Stimulated activated CD8-positive, alpha-beta memory T cell treated with anti-CD3 and anti-CD28 coated beads, Interleukin-15, amount 100 ng/mL, for 24 hours (primary cell): ENCODE measurements at regions not wholly inside any gene's neighbourhood (a gene's known extent, or its start where the extent isn't known, plus 50 kb on each side); places are given as distances from the start of the nearest gene placed in this dataset.

Source experiments
- DNase-seq: peaks from one replicate; pipeline ENCODE4 v3.0.0-alpha.2; 2020; ENCODE audit warnings: low read depth

DNA sequence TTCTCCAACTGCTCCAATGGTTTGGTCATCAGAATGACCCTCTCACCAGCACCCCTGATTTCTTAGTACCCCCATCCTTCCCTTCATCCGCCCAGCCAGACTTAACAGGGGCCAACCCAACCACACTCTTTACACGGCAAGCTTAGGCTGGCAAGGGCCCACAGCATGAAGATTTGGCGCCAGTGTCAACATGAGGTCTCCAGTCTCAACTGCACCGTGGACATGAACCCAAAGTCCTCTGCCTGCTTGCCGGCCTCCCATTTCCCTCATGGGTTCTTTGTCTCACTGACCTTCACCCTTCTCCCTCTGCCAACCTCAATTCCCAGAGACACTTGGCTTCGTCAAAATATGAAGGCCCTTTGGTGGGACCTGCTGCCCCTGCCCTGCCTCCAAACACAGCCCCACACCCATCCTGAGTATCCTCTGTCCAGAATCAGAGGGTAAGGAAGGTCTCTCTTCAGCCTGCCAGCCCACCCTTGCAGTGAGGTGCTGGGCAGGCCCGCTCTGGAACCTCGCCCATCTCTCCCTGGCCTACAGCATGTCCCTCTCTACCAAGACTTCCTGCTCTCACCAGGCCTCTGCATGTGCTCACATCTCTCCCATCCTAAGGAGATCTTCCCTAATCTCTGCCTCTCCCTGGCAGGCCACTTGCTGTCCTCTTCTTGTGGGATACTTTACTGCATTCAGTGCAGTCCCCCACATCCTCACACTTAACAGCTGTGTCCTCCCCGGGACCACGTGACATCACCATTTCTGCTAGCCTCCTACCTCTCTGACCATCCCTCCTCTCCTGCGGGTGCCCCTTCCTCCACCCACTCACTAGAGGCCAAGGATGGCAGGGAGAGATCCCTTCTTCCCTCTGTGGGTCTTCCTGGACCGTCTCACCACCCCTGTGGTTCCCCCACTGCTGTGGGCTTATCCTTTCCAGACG lies 91.7 kb upstream of the ZMIZ1 start:
- no peak for DNase-seq

DNA sequence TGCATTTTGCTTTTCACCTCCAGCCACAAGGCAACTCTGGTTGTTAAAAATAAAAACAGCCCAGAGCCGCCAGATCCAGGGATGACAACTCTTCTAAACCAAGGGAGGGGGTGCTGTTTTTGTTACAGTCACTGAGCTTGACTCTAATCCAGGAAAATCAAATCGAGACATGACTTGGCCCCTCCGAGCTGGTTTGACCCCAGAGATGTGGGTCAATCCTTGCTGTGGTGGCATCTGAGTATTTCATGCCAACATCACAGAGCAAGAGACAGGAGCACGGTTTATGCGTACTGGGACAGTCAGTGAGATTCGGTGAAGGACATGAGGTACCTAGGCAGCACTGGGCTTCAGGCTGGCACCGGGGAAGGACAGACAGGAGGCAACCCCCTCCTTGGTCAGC lies 88.8 kb upstream of the ZMIZ1 start:
- no peak for DNase-seq

DNA sequence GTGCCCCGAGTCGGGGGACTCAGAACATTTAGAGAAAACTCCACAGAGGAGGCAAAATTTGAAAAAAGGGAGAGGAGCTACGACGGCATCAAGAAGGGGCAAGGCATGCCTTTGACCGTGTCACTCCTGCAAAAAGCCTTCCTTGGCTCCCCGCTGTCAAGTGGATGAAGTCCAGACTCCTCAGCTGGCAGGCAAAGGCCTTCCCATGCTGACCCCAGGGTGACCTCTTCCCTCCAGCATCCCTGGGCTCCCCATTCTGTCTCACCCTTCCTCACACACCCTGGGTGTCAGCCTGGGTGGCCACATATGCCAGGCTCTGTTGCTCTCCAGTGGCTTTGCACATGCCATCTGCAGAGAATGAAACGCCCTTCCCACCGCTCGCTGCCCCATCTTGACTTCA lies 88.4 kb upstream of the ZMIZ1 start:
- DNase-seq = no peak

DNA sequence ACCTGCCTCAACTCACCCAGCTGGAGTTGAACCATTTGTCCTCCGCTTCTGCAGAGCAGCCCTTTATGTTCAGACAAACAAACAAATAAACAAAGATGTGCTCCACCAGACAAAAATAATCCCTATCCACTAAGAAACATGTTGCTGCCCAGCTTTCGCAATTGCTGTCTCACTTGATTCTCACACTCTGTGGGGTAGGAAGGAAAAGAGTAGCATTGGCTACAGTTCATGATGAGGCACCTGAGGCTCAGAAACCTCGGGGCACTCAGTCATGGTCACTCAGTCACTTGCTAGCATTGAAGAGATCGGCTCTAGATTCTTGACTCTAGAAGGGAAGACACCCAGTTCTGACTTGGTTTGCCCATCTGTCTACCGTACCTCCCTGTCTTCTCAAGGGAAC lies 88.0 kb upstream of the ZMIZ1 start:
- no peak for DNase-seq

DNA sequence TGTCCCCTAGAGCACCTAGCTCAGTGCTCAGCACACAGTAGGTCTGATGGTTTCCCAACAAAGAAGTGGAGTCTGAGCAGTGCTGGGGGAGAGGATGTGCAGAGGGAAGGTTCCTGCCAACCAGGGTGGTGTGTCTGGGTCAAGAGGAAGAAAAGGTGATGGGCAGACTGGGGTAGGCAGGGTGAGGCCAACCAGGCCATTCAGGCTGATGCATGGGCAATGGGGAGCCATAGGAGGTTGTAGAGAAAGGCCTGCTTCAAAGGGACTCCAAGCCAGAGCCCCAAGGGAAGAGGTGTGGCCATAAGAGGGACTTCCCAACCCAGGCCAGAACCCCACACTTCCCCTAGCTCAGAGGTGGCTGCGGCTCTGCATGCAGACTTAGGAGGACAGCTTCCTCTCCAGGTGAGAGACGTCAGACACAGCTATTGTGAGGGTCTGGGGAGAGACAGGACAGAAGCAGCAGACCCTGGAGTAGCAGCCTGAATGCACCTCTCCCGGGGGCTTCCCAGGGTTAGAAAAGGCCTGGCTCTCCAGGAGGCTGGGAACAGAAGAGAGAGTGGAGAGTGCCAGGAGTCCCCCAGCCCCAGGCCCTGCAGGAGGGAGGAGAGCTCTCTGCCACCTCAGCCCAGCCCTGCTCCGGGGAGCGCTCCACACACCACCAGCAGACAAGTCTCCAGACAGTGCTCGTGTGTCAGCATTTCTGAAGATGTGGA lies 87.4 kb upstream of the ZMIZ1 start:
- DNase-seq = no peak

DNA sequence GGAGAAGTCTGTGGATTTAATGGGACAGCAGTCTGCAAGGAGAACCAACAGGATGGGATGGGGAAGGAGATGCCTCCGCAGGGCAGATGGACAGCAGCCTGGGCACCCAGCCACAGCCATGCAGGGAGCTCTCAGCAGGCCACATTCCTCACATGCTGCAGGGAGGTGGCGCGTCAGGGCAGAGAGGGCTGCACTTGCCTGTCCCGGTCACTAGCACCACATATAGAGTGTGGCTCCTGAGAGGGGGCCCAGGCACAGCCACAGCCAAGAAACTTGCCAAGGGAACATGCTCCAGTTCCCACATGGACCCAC lies 86.8 kb upstream of the ZMIZ1 start:
- no peak for DNase-seq

DNA sequence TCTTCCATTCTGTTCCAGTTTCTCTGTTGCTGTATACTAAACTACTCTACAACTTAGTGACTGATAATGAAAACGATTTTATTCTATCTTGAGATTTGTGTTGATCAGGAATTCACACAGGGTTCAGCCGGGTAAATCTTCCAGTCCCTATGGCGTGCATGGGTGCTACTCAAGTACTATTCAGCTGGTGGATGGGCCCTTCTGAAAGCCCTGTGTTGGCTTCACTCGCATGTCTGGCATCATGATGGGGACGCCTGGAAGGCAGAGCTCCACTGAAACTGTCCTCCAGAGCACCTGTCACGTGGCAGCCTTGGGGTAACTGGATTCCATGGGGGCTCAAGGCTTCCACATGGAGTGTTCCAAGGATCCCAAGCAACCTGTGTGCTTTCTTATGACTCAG lies 86.0 kb upstream of the ZMIZ1 start:
- no peak for DNase-seq

DNA sequence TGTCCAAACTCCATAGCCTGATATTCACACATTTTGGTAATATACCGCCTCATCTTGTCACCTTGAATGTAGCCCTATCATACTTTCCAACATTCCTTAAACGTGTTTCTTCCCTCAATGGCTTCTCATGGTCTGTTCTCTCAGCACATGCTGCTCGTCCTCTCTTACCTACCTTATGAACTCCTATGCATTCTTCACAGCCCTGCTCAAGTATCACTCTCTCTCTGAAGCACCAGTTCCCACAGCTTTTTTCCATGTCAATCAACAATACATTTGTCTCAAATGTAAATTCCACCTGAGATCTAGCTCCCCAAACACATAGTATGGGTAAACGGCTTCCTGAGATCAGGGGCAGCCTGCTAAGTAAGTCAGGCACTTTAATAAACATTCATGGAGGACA lies 85.2 kb upstream of the ZMIZ1 start:
- DNase-seq = no peak

DNA sequence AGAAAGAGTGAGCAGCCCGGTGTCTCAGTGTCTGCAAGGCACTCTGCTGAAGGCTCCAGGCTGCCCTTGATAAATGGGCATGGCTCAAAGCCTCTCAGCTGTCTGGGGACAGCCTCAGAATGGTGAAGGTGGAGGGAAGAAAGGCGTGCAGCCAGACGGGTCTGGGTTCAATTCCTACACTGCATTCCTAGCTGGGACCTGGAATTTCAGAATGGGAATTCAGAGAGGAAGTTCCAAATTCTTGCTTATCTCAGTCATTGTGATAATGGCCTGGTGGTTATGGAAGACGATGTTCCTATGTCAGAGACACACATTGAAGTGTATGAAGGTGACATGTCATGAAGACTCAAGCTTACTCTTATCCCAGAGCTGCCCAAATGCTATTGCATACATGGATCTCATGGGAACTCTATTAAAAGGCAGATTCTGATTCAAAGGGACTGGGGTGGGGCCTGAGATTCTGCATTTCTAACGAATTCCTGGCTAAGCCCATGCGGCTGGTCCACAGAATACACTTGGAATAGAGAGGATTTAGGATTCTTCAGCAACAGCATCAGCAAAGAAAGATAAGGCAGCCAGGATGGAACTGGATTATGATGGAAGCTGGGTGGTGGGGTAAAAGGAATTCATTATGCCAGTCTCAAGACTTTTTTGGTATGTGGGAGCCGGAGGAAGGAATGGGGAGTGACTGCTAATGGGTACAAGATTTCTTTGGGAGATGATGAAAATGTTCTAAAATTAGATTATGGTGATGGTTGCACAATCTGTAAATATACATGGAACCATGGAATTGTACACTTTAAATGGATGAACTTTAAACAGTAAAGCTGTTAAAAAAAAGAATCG lies 82.6 kb upstream of the ZMIZ1 start:
- DNase-seq = no peak

DNA sequence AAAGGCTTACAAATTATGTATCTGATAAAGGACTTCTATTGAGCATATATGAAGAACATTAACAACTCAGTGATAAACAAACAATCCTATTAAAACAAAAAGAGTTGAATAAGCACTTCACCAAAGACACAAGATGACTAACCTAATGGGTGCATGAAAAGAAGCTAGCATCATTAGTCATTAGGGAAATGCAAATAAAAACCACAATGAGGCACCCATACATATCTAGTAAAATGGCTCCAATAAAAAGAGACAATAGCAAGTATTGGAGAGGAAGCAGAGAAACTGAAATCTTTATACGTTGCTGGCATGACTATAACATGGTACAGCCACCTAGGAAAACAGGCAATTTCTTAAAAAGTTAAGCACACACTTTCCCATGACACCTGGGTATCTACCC lies 77.6 kb upstream of the ZMIZ1 start:
- DNase-seq = no peak

DNA sequence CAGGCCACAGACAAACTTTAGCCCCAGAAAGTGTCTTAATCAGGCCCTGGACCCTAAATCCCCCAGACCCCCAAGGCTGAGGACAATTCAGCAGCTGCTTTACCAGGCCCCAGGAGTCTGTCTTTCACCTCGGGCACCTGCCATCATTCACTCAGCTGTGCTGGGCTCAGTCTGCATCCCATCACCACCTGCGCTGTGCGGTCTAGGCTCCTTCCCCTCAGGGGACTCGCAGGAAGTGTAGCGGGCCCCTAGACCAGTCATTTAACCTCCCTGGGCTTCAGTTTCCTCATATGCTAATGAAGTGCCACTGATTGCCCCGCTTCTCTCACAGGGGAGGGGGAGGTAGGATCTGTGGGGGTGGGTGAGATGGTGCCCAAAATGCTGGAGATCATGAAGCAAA lies 76.4 kb upstream of the ZMIZ1 start:
- DNase-seq = no peak

DNA sequence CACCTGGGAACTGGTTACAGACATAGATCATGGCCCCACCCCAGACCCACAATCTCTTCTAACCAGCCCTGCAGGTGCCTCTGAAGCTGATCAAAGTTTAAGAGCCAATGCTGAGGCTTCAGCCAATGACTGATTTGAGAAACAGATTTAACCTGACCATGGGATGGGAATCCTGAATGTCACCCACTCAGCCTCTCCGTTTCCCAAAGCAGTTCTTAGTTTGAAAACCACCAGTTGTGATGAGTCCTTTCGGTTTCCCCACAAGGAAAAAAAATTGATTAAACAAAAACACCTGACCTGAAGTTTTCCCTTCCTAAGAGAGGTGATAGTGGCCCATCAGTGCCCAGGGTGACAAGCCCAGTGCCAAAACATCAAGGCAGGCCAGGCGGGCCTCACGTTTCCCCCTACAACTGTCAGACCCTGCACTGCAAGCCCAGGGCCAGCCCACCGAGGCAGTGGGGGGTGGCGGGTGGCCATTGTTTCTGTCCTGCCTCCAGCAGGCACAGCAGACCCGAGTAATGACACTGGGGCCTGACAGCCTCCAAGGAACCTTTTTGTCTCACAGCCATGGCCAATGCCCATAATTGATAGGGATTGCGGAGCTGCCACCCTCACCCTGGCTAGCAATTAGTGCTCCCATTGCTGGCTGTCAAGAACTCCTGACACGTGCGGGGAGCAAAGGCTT lies 75.4 kb upstream of the ZMIZ1 start:
- DNase-seq = no peak

DNA sequence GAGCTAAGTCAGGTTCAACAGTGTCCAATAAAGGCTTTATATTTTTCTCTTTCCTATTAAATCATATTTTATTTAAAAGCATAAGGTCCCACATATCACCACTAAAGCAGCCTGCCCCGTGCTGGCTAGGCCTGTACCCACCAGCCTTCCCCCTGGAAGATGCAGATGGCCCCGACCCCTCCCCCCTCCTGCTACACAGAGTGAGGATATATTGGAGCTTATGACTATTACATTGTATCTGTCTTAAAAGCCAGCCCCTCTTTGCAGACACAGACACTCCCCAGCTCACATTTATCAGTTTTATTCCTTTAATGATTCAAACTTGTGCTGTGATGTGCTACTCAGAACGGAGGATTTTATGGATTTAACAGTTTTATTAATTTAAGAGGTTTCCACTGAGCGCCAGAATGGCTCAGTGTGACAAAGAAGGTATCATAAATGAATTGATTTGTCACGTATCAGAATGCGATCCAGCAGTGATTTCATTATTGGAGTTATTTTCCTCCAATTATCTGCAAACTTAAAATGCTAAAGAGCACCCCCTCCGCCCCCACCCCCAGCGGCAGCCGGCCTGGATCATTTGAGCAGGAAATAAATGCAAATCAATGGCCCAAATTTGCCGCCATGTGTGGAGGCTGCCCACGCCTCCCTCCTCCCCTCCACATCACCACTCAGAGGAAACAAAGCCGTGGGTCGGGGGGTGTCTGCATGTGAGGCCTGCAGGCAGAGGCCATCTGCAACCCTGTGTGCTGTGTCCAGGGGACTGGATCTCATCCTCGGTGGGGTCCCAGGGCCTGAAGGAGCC lies 72.6 kb upstream of the ZMIZ1 start:
- DNase-seq = no peak

DNA sequence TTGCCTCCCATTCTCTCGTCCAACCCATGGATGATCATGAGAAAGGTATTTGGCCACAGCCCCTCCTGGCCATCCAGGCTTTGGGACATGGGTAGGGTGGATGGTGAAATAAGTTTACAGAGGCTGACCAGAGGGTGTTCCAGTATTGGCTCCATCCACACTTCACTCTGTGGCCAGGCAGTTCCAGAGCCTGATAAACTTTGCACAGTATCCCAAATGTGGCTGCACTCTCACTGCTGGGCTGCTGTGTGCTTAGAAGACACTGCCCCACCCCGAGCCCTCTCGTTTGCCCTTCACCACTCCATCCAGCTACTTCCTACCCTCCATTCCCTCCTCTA lies 72.0 kb upstream of the ZMIZ1 start:
- DNase-seq = no peak

DNA sequence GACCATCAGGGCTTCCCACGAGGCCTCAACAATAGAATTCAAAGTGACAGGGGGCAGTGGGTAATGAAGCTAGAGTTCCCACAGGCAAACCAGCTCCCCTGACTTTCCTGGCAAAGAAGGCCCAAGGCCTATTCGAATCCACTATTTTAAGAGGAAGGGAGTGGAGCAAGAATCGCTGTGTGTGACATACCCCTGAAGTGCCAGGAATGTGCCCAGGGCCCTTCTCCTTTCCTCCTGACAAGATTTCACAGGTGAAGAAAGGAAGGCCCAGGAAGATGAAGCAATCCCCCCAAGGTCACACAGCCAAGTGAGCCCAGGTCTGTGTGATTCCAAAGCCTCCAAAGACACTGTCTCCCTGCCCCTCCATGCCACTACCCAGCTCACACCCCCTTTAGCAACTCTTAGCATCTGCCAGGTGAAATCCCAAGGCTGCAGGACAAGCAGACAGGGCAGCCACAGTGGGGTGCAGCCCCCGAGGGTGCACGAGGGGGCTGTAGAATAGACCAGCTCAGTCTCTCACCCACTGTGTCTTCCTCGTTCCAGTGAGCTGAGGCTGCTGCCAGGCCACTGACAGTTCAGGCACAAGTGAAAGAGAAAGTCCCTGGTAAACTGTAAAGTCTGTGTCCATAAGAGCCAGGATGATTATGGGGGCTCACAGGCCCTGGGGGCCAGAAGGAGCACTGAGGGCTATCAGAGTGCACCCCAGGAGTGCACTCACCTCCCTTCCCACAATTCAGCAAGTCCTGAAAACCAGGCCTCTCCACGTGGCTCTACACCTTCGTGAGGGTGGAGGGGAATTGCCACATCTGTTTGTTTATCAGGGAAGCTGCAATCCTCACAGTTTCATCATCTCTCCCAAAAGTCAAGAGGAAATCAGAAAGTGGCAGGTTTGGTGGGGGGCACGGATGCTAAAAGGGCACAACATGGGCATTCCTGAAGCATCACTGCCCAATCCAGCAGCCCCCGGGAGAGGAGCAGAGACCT lies 70.8 kb upstream of the ZMIZ1 start:
- no peak for DNase-seq

DNA sequence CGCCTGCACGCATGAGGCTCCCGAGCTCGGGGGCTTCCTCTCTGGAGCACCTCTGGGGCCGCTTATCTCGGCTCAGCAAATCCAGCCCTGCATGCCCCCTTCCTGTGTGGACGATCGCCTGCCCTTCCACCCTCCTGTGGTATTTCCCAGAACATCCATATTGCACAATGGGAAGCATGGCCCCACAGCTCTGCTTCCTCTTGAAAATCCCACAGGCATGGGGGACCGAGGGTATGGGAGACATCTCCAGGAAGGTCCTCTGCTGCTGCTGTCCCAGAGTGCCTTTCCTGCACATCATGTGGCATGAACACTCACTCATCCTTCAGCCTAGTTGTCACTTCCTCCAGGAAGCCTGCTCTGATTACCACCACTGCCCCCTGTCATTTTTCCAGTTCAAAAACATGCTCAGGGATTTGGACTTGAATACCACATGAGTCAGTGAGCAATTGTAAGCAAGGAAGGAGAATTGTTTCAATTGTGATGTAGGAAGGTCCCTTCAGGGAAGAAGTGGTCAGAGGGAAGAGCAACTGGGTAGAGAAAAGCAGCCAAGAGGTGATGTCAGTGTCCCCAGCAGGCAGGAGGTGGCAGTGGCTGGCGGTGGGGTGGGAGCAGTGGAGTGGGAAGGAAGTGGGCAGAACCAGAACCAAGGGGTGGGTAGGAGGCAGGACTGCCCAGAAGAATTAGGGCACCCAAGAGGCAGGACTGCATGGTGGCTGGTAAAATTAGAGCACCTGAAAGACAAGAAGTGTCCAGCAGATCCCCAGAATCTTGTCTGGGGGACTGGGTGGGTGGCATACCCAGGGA lies 67.5 kb upstream of the ZMIZ1 start:
- no peak for DNase-seq

DNA sequence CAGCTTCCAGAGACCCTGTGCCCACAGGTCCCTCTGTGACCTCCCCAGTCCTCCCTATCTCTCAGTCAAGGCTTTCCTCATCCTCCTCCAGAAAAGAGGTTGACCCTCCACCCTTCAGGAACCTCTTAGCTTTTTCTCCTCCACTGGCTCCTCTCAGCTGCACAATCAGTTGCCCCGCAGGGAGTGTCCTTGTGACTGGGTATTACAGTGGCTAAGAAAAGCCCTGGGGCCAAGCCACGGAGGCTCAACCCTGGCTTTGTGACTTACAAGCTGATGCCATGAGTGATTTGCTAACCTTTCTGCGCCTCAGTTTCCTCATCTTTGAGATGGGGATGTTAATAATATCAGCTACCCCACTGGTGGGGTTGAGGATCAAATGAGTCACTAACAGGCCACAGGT lies 66.4 kb upstream of the ZMIZ1 start:
- no peak for DNase-seq

DNA sequence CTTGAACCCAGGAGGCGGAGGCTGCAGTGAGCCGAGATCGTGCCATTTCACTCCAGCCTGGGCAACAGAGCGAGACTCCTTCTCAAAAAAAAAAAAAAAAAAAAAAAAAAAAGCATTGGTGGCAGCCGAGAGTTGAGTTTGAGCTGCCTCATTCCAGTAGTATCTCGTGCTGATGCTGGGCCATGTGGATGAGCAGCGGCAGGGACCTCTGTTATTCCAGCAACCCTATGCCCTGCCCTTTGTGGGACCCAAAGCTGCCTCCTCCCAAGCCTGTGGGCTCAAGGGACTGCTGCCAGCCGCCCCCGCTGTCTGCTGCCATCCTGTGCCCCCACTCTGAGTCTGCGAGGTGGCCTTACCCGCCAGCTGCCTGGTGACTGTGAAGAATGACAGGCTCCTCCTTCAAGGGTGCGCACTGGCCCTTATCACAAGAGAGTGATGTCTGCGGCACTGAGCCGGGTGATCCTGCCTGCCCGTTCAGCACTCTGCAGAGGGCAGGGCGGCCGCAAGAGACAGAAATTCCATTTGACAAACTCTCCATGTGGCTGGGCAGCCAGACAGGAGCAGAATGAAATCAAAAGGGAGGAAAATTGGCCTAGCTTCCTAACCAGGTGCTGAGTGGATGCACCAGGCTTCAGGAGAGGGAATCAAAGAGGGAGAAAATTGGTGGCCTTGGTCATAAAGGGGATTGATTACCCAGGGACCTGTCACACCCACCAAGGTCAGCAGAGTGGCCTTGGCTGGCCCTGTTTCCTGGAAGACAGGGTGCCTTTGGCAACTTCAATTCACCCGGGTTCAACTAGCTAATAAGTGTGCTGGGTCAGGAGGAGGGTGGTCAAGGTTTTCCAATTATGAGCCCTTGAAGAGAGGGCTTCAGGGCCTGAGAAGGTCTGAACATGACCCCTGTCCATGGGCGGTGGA lies 65.3 kb upstream of the ZMIZ1 start:
- DNase-seq = no peak
